ENCODE measurements at regions not wholly inside any gene's neighbourhood (a gene's known extent, or its start where the extent isn't known, plus 50 kb on each side); places are given as distances from the start of the nearest gene placed in this dataset.
"Not testable (repeated sequence)": the region's sequence is repeated elsewhere in the genome, so short reads cannot be mapped to it uniquely, and the experiment has no call there.

DNA sequence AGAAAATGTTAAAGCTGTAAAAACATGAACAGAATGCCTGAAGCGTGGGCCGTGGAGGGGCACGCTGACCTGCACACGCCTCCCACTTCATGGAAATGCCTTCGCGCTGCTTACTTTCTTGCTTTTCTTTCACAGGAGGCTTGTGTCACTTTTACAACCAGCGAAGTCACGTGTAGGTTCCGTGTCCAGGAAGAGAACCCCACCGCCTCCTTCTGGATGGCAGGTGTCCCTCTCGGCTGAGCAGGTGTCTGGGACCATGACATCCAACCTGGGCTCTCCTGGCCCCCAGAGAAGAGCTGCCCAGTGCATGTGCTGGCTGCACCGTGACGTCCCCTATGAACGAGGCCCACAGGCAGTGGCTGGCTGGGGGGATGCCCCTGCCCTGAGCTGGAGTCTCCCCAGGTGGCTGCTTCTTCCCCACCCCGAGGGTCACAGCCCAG lies 345.0 kb upstream of the SFSWAP start:
- no peak for DNase-seq

- no peak for DNase-seq
Observed at GRCh38 chr12:131366261-131366871, 344.5 kb upstream of the SFSWAP start.

DNA sequence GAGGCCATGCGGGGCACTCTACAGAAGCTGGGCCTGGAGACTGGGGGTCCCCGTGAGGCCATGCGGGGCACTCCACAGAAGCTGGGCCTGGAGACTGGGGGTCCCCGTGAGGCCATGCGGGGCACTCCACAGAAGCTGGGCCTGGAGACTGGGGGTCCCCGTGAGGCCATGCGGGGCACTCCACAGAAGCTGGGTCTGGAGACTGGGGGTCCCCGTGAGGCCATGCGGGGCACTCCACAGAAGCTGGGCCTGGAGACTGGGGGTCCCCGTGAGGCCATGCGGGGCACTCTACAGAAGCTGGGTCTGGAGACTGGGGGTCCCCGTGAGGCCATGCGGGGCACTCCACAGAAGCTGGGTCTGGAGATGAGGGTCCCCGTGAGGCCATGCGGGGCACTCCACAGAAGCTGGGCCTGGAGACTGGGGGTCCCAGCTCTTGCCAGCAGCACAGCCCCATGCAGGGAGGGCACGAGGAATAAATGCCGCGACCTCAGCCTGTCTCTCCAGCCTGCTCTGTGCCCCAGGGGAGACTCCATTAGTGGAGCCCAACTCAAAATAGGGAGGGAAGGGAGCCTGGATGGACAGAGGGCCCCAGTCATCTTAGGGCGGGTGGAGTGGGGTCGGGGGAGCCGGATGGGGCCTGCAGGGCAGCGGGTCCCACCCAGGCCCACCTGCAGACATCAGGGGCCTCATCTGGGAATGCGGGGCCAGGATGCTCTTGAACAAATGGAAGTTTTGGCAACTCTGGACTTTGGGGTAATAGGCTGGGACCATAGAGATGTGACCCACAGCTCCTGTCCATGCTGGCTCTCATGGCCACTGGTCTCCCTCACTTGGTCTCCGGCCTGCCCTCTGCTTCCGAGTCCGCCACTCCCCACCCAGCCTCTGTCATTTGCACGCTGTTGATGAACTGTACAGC lies 343.6 kb upstream of the SFSWAP start:
- not testable (repeated sequence) for DNase-seq

DNA sequence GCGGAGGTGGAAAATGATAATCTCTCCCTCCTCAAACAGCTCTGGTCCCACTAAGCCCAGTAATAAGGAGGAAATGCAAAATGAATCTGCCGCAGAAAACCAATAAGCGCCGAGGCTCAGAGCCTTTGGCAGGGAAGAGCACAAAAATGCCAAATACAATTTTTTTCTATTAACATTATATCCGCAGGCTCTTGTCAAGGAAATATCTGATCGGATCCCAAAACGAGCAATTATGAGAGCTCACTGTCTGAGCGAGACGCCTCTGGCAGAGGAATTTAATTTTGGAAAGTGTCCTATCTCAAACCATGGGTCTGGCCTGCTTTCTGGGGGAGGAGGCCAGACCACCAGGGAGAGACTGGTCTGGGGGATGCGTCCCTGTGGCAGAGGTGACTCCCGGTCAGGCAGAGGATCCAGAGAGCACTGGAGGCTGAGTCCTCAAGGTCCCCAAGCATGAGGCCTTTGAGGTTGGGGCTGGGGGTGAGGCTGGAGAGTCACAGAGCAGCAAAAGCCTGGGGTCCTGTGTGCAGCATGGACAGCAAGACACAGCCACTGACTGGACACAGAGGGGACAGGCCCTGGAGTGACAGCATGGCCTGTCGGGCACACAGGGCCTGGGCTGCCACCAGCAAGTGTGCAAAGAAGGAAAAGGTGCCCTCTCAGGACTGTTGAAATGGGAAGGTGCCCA lies 342.8 kb upstream of the SFSWAP start:
- DNase-seq: no peak

DNA sequence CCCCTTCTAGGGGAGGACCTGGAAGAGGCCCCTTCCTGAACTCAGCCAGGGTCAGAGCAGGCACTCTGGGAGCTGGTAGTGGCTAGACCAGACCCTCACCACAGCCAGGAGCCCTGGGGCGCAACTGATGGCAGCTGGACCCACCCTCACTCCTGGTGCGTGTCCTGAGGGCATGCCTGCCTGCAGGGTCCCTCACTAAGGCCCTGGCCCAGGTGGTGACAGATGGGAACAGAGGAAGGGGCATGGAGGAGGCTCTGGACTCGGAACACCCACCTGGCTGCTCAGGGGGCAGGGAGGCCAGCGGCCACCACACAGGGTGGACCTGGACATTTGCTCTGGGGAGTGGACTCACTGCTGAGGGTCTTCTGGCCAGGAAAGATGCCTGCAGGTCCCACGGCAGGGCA lies 342.2 kb upstream of the SFSWAP start:
- DNase-seq: no peak

- no peak for DNase-seq
Observed at GRCh38 chr12:131369094-131369845, 341.6 kb upstream of the SFSWAP start.

- no peak for DNase-seq
Observed at GRCh38 chr12:131370321-131370720, 340.6 kb upstream of the SFSWAP start.

DNA sequence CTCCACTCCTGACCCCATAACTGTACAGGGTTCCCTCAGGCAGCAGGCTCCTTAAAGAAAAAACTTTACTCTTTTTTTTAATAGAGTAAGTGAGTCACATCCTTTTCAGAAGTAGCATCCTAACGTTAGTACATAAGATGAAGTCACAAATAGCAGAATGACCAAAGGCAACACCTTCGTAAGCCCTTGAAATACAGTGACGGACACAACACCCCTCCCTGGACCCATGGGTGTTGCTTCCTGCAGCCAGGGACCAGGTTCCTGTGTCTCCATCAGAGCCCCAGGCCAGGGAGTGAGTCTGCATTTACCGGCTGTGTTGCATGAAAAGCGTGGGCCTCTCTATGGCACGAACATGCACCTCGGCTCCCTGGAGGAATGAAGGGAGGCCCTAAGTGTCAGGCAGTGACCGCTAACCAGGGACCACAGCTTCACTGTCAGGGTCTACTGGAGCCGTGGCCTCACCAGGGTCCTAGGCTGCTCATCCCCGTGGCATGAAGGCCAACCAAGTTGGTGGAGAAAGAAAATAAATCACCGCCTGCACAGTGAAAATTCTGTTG lies 340.0 kb upstream of the SFSWAP start:
- DNase-seq: no peak

DNA sequence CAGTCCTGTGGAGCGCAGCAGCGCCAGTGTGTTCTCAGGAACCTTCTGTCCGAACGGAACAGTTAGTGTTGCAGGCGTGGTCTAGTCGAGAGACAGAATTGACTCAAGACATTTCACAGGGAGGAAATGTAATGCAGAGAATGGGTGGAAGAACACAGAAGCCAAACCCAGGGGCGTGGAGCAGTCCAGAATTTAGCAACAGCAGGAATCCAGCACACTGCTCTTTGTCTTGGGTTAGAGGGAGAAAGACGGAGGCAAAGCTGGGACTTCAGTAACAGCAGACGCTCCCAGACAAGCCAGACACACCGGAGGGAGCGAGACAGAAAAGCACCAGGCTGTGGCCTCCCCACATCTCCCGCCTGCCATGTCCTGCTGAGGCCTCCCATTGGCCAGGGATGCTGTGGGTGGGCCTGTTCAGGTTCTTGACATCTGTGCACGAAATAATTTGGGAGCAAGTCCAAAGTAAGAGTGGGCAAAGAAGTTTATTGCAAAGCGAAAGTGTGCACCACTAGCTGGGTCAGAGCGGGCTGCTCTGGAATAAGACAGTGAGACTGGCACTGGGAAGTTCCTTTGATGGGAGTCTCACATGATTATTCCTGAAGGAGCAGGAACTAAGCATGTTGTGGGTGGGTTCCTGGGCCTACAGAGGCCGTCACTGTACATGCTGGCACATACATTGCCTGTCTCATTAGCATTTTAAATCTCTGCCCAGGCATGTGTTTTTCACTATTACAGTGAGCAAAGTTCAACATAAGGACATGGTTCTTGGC lies 339.3 kb upstream of the SFSWAP start:
- no peak for DNase-seq

DNA sequence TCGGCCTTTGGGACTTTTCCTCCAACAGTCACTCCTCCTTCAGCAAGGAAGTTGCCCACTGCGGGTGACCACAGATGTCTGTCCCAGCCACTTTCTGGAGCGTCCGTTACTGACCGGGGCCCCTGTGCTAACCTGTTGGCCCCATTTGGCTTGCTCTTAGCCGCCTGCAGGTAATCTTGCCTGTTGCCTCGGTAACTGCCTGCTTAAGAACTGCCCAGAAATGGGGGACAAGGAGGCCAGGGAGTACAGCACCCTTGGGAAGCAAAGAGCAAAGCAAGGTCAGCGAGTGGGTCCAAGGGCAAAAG lies 338.8 kb upstream of the SFSWAP start:
- no peak for DNase-seq

GRCh38 chr12:131372706-131373195 lies 338.1 kb upstream of the SFSWAP start:
- DNase-seq: no peak

DNA sequence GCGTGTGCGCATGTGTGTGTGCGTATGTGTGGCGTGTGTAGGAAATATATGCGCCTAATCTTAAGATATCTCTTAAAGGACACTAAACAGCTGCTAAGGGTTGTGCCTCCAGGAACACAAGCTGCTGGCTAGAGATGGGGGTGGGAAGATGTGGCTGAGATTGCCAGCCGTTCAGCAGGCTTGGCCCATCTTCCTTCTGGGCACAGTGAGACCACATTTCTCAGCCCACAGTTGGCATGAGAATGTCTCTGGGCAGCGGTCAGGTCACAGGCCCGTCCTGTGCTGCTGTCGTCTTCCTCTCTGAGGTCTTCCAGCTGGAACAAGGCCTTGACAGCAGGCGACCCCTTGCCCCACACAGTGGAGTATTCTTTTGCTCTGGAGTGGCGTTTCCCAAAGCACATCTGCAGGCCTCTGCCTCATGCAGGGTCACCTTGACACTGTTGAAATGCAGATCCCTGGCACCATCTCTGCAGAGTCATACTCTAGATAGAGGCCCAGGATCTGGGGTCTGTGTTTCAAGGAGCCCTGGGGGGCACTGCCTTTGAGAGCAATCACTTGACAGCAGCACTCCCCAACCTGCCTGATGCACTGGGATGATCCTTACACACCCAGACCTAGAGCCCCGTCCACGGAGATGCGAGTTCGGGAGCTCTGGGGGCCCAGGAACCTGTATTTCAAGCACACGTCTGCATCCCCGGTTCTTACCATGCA lies 335.5 kb upstream of the SFSWAP start:
- DNase-seq: no peak

DNA sequence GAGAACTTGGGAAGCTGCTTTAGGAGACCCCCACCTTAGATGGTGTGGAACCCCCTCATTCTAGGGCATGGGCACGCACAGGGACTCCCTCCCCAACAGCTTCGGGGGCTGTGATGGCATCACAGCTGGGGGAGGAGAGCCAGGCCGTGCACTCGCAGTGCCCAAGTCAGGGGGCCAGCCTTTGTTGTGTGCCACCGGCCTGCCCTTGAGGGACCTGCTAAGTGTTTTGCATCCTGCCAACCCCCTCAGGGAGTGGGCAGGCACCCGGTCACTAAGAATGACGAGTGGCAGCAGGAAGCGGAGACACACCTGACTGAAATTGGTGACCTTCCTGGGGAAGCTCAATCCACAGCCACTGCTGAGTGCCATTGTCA lies 334.9 kb upstream of the SFSWAP start:
- DNase-seq: no peak

GRCh38 chr12:131378176-131378842 lies 332.6 kb upstream of the SFSWAP start:
- no peak for DNase-seq

GRCh38 chr12:131378861-131379665 lies 331.8 kb upstream of the SFSWAP start:
- no peak for DNase-seq

DNA sequence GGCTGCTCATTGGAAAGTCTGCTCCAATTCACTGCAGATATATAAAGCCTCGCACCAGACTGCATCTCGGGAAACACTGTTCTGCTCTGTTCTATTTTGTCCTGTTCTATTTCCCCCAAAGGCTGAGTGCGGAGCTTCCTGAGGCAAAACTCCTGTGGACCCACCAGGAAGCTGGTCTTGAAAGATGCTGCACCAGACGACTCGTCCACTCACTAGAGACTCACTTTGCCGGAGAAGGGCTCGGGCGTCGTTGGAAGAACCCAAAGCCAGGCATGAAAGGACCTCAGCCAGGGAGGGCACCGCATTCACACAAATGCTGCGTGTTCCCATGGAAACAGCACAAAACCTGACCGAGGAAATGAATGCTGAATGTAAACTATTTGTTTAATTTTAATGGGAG lies 331.2 kb upstream of the SFSWAP start:
- no peak for DNase-seq

DNA sequence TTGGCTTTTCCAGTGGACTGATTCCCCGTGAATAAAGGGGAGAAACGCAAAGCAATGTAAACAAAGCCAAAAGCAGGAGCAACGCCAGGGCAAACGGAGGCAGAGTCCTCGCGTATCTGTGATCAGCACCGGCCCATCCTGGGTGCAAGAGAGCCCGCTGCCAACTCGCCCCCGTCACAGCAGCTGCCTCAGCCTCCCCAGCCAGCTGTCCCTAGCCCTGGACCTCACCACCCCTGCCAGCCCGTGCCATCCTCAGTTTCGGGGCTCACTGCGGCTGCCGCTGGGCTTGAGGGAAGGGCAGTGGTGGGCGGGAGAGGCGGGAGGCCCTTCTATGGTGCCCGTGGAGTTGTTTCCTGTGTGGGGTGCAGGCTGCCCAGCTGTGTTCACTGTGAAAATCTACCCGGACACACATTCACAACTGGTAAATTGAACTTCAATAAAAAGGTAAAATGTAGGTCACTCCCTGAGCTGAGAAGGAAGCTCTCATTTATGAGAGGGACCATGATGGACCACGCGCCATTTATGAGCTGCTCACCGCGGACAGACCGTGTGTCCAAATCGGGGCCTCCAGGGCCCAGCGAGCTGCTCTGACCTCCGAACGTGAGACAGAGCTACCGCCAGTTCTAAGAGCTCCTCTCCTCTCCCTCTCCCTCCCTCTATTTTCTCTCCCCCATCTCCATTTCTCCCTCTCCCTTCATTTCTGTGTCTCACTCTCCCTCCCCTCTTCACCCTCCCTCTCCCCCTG lies 330.5 kb upstream of the SFSWAP start:
- DNase-seq: no peak

DNA sequence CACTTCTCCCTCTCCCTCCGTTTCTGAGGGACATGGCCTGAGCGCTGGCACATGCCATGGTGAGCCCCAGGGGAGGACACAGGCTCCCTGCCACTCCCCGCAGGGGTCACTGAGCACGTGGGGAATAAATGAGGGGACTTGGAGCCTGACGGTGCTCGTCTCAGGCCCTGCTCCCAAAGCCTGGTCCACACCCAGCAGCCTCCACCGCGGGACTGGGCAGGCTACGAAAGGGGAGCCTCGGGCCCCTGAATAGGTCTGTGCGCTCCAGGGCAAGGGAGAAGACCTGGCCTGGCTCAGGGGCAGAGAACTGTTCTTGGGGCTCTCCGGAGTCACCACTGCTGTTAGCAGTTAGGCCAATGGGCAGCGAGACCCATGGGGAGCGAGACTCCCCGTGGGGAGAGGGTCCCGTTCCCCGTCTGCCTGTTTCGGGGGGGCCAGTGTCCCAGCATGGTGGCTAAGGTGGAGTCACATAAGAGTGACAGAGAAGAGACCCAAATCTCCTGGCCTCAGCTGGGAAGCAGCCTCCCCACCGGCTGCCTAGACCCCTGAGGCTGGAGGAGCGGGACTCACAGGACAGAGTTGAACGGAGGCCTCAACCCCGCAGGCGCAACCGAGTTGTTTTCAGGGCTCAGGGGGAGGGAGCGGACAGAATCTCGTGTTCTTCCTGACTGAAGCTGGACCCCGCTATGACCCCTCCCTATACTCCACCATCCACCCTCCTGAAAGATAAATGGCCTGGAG lies 329.8 kb upstream of the SFSWAP start:
- no peak for DNase-seq
